Activated naive CD8-positive, alpha-beta T cell treated with anti-CD3 and anti-CD28 coated beads for 36 hours (primary cell): ENCODE measurements at regions not wholly inside any gene's neighbourhood (a gene's known extent, or its start where the extent isn't known, plus 50 kb on each side); places are given as distances from the start of the nearest gene placed in this dataset.
"Not testable (repeated sequence)": the region's sequence is repeated elsewhere in the genome, so short reads cannot be mapped to it uniquely, and the experiment has no call there.

ENCODE experiments used
- DNase-seq: peaks from one replicate; pipeline ENCODE4 v3.0.0; 2021
- H3K27ac Mint-ChIP-seq: one replicate; pipeline ENCODE4 v1.8.0; 2022; ENCODE audit warnings: mild to moderate bottlenecking, moderate library complexity, mixed read lengths
- H3K27me3 Mint-ChIP-seq: one replicate; pipeline ENCODE4 v1.8.0; 2022; ENCODE audit warnings: mild to moderate bottlenecking, mixed read lengths
- H3K36me3 Mint-ChIP-seq: one replicate; pipeline ENCODE4 v1.8.0; 2021; ENCODE audit warnings: mild to moderate bottlenecking, mixed read lengths
- H3K4me1 Mint-ChIP-seq: one replicate; pipeline ENCODE4 v1.8.0; 2021; ENCODE audit warnings: mixed read lengths
- H3K4me3 Mint-ChIP-seq: one replicate; pipeline ENCODE4 v1.8.0; 2022; ENCODE audit warnings: mild to moderate bottlenecking, moderate library complexity, mixed read lengths
- H3K9me3 Mint-ChIP-seq: one replicate; pipeline ENCODE4 v1.8.0; 2022; ENCODE audit warnings: mixed read lengths

DNA sequence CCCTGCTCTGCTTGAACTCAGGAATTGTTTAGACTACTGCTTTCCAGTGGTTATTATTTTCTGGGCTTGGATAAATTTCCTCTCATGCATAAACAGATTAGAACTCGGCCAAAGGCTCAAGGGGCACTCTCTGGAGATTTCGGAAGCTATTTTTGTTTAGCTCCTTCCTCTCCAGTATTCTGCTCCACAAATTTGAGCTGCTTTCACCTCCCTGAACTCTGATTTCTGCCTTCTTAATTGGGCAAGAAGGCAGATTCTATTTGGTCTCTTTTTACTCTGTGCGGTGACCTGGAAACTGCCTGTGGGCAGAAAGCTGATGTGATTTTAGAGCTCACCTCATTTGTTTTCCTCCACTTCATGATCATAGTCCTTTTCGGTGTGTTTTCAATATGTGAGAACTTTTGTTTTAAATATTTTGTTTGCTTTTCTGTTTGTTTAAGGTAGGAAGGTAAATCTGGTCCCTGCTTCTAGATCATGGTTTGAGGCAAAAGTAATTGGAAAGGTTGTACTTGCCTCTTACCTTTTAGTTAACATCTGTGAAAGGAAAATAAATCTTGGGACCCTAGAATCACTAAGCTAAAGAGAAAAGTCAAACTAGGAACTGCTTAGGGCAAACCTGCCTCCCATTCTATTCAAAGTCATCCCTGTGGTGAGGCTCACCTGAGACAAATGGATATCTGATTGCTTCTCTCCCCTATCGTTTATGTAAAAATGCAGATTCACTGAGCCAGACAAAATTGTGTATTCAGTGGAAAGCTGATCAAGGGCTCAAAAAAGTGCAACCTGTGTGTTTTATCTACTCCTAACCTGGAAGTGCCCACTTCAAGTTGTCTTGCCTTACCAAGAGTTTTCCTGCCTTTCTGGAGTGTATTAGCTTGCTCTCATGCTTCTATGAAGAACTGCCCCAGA, 714.7 kb upstream of the PCDH20 start:
- Mint-ChIP-seq H3K27me3 (no peaks in the 10 kb centered on the region), H3K4me3 (no peak overlapping the region), H3K27ac (no peak overlapping the region), H3K9me3 (peaks cover 1% of the 10 kb centered on the region), H3K4me1 (no peaks in the 10 kb centered on the region), H3K36me3 (no peaks in the 10 kb centered on the region)
- no peak for DNase-seq

DNA sequence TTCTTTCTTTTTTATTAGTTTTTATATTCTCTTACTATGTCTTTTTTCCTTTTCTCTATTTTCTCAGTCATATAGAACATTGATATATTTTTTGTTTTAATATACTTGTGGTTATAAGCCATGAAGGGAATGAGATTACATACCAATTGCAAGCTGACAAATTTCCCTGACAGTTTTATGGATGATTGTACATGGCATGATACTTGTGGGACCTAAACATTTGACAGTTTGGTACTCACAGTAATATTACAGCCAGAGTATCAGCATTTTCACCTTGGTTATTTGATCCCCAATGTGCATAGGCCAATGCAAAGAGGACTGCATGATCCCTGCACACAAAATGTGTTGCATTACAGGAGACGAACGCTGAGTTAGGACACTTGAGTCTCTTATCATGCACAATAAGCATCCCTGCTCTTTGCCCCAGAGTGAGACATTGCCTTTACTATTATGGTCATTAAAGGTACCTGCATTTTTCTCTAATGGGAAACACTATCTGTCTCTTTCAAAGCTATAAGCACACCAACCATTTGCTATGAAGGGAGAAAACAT, 713.4 kb upstream of the PCDH20 start:
- Mint-ChIP-seq H3K27ac (no peak overlapping the region), H3K4me1 (no peaks in the 10 kb centered on the region), H3K4me3 (no peak overlapping the region), H3K27me3 (no peaks in the 10 kb centered on the region), H3K9me3 (peaks cover 1% of the 10 kb centered on the region), H3K36me3 (no peaks in the 10 kb centered on the region)
- DNase-seq = no peak

DNA sequence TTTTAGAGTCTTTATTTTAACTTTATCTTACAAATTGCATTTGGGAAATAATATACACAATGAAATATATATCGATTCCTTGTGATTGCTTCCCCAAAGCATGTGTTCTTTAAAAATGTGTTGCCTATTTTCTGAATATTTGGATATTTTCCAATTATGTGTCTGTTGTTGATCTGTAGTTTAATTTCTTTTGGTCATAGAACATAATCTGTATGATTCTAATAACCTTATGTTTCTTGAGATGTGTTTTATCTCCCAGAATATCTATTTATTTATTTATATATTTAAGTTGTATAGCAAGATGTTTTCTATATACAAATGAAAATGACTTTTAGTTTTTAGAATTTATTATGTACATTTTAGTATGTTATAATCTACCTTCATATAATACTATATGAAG, 710.8 kb upstream of the PCDH20 start:
- Mint-ChIP-seq H3K36me3 (no peaks in the 10 kb centered on the region), H3K4me1 (no peaks in the 10 kb centered on the region), H3K4me3 (no peak overlapping the region), H3K9me3 (no peaks in the 10 kb centered on the region), H3K27ac (no peak overlapping the region), H3K27me3 (no peaks in the 10 kb centered on the region)
- no peak for DNase-seq

DNA sequence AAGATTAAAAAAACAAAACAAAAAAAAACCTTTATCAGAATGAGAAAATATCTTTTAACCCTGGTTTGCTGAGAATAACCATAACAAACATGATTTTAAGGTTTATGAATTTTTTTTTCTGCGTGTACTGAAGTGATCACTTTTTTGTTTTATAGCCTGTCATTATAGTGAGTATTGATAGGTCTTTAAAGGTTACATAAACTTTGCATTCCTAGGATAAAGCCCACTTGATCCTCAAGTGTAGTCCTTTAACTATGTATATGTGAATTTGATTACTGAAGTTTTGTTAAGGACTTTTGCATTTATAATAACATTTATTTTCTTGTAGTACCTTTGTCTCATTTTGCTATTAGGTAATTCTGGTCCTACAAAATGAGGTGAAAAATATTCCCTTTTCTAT, 709.8 kb upstream of the PCDH20 start:
- H3K36me3 Mint-ChIP-seq = no peaks in the 10 kb centered on the region
- H3K27me3 Mint-ChIP-seq = no peaks in the 10 kb centered on the region
- no peaks in the 10 kb centered on the region for H3K4me1 Mint-ChIP-seq
- no peak for DNase-seq
- no peak overlapping the region for H3K27ac Mint-ChIP-seq
- peaks cover 1% of the 10 kb centered on the region for H3K9me3 Mint-ChIP-seq
- no peak overlapping the region for H3K4me3 Mint-ChIP-seq

DNA sequence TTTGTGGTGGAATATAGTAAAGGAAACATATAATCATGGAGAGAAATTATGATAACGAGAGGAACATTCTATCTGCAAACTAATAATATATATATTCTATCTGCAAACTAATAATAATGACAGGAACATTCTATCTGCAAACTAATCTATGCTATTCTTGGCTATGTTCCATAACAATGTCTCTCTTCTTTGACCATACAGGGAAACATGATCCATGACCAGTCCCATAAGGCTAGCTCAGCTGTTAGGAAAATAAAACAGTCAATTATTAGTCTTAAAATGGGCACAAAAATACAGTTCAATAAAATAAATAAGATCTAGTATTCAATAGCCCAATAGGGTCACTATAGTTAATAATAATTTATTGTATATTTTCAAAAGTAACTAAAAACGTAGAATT, 707.8 kb upstream of the PCDH20 start:
- Mint-ChIP-seq H3K27me3 (no peaks in the 10 kb centered on the region), H3K4me1 (no peaks in the 10 kb centered on the region), H3K9me3 (peaks cover 1% of the 10 kb centered on the region), H3K36me3 (no peaks in the 10 kb centered on the region), H3K27ac (no peak overlapping the region), H3K4me3 (no peak overlapping the region)
- DNase-seq = no peak

DNA sequence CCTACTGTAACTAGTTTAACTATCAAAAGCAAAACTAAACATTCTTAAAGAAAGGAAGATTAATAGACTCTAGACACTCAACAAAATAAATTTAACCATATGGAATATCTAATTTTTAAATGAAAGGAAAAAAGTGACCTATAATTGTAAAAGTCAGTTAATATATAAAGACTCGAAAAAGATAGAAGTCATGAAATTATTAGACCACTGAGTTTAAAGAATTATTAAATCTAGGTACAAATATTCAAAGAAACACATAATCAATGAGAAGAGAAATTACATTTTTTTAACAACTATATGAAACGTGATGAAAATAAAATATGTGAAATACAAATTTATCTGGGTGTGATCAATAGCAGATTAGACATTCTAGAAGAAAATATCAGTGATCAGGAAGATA, 706.8 kb upstream of the PCDH20 start:
- H3K4me3 Mint-ChIP-seq = no peak overlapping the region
- no peaks in the 10 kb centered on the region for H3K27me3 Mint-ChIP-seq
- no peaks in the 10 kb centered on the region for H3K4me1 Mint-ChIP-seq
- peaks cover 1% of the 10 kb centered on the region for H3K9me3 Mint-ChIP-seq
- no peaks in the 10 kb centered on the region for H3K36me3 Mint-ChIP-seq
- no peak for DNase-seq
- no peak overlapping the region for H3K27ac Mint-ChIP-seq

DNA sequence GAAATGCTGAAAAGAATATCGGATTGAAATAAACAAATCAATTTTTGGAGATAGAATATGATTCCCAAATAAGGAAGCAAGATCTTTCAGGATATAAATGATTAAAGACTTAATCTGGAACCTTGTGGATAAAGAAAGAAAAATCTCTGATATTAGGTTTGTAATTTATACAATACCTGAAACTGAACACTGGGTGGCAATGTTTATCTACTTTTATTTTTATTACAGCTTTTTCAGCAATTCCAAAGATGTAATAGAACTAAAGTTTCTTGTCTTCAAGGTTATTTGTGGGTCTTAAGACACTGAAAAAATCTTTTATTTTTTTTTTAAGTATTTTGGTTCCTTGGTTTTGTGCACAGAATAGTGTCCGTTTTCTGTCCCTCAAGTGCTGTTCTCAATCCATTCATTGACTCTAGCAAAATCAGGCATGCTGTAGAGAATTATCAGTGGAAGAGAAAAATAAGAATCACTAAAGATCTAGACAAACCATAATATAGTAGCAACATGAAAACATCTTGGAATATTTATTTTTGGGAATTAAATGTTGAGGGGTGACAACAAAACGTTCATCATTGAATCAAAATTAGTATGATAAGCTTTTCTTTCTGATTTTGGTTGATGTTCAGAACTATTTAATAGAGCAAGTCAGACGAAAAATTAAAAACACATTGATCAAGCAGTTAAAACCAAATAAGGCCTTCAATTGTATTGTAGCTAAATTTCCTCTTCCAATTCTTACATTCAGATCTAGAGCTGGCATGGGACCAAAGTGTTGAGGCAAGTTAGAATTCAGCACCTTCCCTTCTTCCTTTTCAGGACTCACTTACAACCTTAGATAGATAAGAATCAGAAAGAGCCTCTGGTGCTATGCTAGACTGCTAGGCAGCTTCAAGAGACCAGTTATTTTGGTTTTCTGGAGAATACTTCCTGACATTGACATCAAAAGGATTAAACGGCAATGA, 704.4 kb upstream of the PCDH20 start:
- H3K36me3 Mint-ChIP-seq = no peaks in the 10 kb centered on the region
- no peak overlapping the region for H3K27ac Mint-ChIP-seq
- H3K4me3 Mint-ChIP-seq = no peak overlapping the region
- H3K27me3 Mint-ChIP-seq = no peaks in the 10 kb centered on the region
- no peaks in the 10 kb centered on the region for H3K4me1 Mint-ChIP-seq
- no peak for DNase-seq
- H3K9me3 Mint-ChIP-seq = peaks cover 1% of the 10 kb centered on the region

DNA sequence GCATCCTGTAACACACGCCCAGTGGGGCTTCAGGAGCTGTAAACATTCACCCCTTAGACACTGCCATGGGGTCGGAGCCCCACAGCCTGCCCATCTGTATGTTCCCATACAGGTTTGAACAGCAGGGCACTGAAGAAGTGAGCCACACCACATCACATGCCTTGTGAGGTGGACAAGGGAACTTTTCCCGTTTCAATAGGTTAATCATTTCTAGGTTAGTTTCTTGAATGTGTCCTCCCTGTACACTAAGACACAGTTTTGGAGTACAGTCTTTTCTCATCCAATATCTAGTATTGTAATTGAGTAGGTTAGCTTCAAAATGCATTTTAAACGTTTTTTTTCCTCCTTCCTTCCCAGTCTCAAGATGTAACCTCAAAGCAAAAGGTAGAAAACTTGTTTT, 700.2 kb upstream of the PCDH20 start:
- Mint-ChIP-seq H3K27ac (no peak overlapping the region), H3K4me3 (no peak overlapping the region), H3K27me3 (no peaks in the 10 kb centered on the region), H3K9me3 (no peaks in the 10 kb centered on the region), H3K36me3 (no peaks in the 10 kb centered on the region), H3K4me1 (no peaks in the 10 kb centered on the region)
- DNase-seq = no peak

DNA sequence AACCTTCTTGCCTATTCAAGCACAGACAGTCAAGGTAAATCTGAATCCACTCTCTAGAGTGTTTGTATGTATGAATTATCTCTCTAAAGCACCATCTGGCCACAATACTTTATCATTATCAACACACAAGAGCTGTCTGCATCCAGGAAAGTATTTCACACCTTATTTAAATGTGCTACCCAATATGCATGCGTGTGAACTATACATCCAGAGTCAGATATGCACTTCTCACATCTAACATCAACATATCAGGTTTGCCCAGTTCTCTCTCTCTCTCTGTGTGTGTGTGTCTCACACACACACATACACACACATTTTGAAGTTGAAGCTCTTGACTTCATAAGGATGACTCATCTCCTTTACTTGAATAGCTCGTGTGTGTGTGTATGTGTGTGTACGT, 697.5 kb upstream of the PCDH20 start:
- no peaks in the 10 kb centered on the region for H3K27me3 Mint-ChIP-seq
- no peaks in the 10 kb centered on the region for H3K9me3 Mint-ChIP-seq
- no peaks in the 10 kb centered on the region for H3K4me1 Mint-ChIP-seq
- H3K4me3 Mint-ChIP-seq = no peak overlapping the region
- DNase-seq = no peak
- no peaks in the 10 kb centered on the region for H3K36me3 Mint-ChIP-seq
- no peak overlapping the region for H3K27ac Mint-ChIP-seq

DNA sequence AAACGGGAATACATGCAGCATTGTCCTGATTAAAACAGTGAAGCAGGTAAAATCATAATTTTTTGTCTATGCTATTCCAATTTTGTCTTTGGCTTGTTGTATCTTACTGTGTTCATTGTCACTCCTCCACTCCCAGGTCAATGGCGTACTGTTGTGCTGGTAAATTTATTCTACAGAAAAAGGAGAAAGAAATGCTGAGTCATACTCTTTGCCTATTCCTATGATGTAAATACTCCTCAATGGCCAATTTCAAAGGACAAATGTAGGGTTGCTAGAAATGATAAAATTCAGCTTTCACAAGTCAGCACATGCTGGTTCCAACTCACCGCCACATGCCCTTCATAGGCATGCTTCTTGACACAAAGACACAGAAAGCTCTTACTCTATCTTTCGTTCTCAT, 694.4 kb upstream of the PCDH20 start:
- Mint-ChIP-seq H3K4me3 (no peak overlapping the region), H3K36me3 (no peaks in the 10 kb centered on the region), H3K9me3 (no peaks in the 10 kb centered on the region), H3K4me1 (no peaks in the 10 kb centered on the region), H3K27ac (no peak overlapping the region), H3K27me3 (no peaks in the 10 kb centered on the region)
- no peak for DNase-seq

DNA sequence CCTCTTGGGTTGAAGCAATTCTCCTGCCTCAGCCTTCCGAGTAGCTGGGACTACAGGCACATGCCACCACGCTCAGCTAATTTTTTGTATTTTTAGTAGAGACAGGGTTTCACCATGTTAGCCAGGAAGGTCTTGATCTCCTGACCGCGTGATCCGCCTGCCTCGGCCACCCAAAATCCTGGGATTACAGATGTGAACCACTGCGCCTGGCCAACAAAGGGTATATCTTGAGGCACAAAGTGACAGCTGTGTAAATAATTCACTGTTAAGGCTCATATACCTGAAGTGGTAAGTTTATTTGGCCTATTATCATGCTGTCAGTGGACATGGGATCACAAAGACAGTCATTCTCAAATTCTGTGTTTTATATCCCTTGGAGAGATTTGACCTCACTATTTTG, 688.5 kb upstream of the PCDH20 start:
- H3K27ac Mint-ChIP-seq, H3K27me3 Mint-ChIP-seq, H3K36me3 Mint-ChIP-seq, H3K9me3 Mint-ChIP-seq, H3K4me1 Mint-ChIP-seq, H3K4me3 Mint-ChIP-seq, DNase-seq: not testable (repeated sequence)

DNA sequence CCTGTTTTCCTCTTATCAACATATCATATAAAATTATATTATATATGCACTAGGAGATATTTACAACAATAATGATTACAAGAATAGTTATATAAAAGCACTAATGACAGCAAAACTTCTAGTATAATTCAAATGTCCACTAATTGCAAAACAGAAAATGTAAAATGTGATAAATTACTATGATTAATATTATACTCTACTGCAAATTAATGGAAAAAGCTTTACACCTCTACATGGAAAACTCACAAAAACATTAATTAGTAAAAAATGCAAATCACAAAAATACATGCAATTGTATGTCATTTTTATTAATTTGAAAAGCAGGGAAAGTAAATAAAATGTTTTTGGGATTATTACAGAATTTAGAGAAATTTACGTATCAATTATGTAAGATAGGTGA, 681.0 kb upstream of the PCDH20 start:
- peaks cover 2% of the 10 kb centered on the region for H3K9me3 Mint-ChIP-seq
- no peak overlapping the region for H3K4me3 Mint-ChIP-seq
- no peaks in the 10 kb centered on the region for H3K4me1 Mint-ChIP-seq
- H3K36me3 Mint-ChIP-seq = no peaks in the 10 kb centered on the region
- no peak for DNase-seq
- no peak overlapping the region for H3K27ac Mint-ChIP-seq
- H3K27me3 Mint-ChIP-seq = no peaks in the 10 kb centered on the region

DNA sequence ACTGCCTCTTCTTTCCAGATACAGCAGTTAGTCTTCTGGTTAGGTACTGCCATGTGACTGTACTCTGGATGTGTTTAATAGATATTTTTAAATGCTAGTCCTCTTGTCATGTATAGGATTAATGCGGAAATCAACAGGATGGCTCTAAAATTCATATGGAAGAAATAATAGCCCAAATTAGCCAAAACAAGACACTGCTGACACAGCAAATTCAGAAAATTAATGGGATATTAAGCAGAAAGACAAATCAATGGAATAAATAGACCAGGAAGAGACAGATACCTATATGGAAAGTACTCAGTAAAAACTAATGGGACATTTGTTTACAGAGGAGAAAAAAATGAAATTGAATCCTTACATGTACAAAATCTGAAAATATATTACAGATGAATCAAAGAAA, 679.3 kb upstream of the PCDH20 start:
- H3K9me3 Mint-ChIP-seq = peaks cover 2% of the 10 kb centered on the region
- H3K27me3 Mint-ChIP-seq = no peaks in the 10 kb centered on the region
- no peak overlapping the region for H3K27ac Mint-ChIP-seq
- no peak overlapping the region for H3K4me3 Mint-ChIP-seq
- DNase-seq = no peak
- H3K4me1 Mint-ChIP-seq = no peaks in the 10 kb centered on the region
- H3K36me3 Mint-ChIP-seq = no peaks in the 10 kb centered on the region

DNA sequence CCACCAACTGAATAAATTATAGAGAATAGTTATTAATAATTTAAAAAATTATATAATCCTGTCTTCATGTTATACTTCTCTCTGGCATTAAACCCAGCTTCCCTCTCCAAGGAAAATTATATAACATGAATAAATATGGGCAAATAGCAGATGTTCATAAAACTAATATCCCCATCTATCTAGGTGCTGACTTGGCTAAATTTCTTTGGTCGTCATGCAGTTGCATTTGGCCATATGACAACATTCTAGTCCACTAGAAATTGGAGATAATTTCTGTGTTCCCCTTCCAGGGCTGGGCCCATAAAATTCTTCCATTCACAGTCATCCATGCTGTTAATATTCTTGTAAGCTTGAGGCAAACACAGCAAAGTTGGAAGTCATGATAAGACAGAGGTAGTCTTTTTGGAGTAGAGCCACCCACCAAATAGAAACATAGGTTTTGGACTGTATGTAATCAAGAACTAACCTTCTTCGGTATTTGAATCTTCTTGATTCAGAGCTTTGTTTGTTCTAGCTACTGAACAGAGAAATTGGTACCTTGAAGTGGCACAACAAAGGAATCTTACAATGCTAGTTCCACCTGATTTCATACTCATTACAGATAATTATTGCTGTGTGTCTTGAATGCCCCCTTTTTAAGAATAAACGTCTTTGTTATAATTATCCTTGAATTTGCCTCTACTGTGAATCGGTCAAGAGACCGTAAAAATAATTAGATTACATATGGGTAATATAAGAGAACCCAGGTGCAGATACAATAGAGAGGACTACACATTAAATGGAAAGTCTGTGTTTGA, 678.5 kb upstream of the PCDH20 start:
- H3K9me3 Mint-ChIP-seq = peaks cover 2% of the 10 kb centered on the region
- no peaks in the 10 kb centered on the region for H3K36me3 Mint-ChIP-seq
- DNase-seq = no peak
- no peak overlapping the region for H3K27ac Mint-ChIP-seq
- no peaks in the 10 kb centered on the region for H3K4me1 Mint-ChIP-seq
- no peaks in the 10 kb centered on the region for H3K27me3 Mint-ChIP-seq
- no peak overlapping the region for H3K4me3 Mint-ChIP-seq

DNA sequence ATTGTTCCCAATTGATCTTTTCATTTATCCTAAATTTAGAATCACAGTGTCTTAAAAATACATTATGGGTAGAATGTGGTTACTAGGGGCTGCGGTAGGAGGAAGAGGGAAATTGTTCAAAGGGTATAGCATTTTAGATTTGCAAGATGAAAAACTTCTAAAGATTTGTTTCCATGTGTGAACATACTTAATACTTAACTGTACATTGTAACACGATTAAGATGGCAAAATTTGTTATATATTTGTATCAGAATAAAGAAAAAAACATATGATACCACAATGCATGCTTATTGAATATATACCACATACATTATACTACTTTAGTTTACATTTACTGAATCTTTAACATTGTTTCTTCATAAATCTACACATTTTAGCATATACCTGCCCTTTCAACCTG, 677.3 kb upstream of the PCDH20 start:
- Mint-ChIP-seq H3K4me1 (no peaks in the 10 kb centered on the region), H3K27me3 (no peaks in the 10 kb centered on the region), H3K27ac (no peak overlapping the region), H3K4me3 (no peak overlapping the region), H3K36me3 (no peaks in the 10 kb centered on the region), H3K9me3 (peaks cover 2% of the 10 kb centered on the region)
- DNase-seq = no peak
